ENCODE measurements at regions not wholly inside any gene's neighbourhood (a gene's known extent, or its start where the extent isn't known, plus 50 kb on each side); places are given as distances from the start of the nearest gene placed in this dataset.

- TF ChIP-seq CTCF (IDR thresholded peaks at IDR 0.05; ENCODE audit: low read depth, low read length, missing control alignments): no peak
- H3K4me3 ChIP-seq (ENCODE audit: low read depth, low read length): no peak overlapping the region
- DNase-seq (ENCODE audit: low read depth): no peak
These were observed 817.7 kb upstream of the IGFBP3 start for GRCh38 chr7:46738796-46739195.

- no peak for TF ChIP-seq CTCF (IDR thresholded peaks at IDR 0.05; ENCODE audit: low read depth, low read length, missing control alignments)
- no peak for DNase-seq (ENCODE audit: low read depth)
- no peak overlapping the region for H3K4me3 ChIP-seq (ENCODE audit: low read depth, low read length)
These were observed 817.1 kb upstream of the IGFBP3 start for GRCh38 chr7:46738165-46738564.

- no peak overlapping the region for H3K4me3 ChIP-seq (ENCODE audit: low read depth, low read length)
- TF ChIP-seq CTCF (IDR thresholded peaks at IDR 0.05; ENCODE audit: low read depth, low read length, missing control alignments): no peak
- DNase-seq (ENCODE audit: low read depth): no peak
These were observed 804.8 kb upstream of the IGFBP3 start for GRCh38 chr7:46725838-46726237.

GRCh38 chr7:46725136-46725535, 804.1 kb upstream of the IGFBP3 start:
- no peak for TF ChIP-seq CTCF (IDR thresholded peaks at IDR 0.05; ENCODE audit: low read depth, low read length, missing control alignments)
- DNase-seq (ENCODE audit: low read depth): no peak
- H3K4me3 ChIP-seq (ENCODE audit: low read depth, low read length): no peak overlapping the region

- TF ChIP-seq CTCF (IDR thresholded peaks at IDR 0.05; ENCODE audit: low read depth, low read length, missing control alignments): no peak
- DNase-seq (ENCODE audit: low read depth): no peak
- no peak overlapping the region for H3K4me3 ChIP-seq (ENCODE audit: low read depth, low read length)
These were observed 802.7 kb upstream of the IGFBP3 start for GRCh38 chr7:46723742-46724141.

DNA sequence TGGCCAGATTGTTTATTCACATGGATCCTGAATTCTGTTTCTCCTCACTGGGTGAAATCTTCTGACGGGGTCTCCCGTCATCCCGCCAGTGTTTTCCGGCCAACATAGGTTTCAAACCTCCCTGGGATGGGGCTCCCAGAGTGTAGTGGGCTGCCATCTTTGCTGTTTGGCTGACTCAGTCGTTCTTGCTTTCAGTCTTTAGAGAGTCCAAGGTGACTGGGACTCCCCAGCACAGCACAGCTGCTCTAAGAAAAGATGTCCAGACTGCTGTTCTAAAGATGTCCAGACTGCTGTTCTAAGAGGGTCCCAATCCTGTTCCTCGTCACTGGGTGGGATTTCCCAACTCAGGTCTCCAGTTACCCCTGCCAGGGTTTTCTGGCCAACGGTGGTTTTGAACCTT, 801.9 kb upstream of the IGFBP3 start:
- no peak for TF ChIP-seq CTCF (IDR thresholded peaks at IDR 0.05; ENCODE audit: low read depth, low read length, missing control alignments)
- DNase-seq (ENCODE audit: low read depth): no peak

GRCh38 chr7:46720761-46721160, 799.7 kb upstream of the IGFBP3 start:
- no peak for TF ChIP-seq CTCF (IDR thresholded peaks at IDR 0.05; ENCODE audit: low read depth, low read length, missing control alignments)
- H3K4me3 ChIP-seq (ENCODE audit: low read depth, low read length): no peak overlapping the region
- no peak for DNase-seq (ENCODE audit: low read depth)

More for the DNA sequence above, 801.9 kb upstream of the IGFBP3 start:
- no peak overlapping the region for H3K4me3 ChIP-seq (ENCODE audit: low read depth, low read length)
